ENCODE measurements at regions not wholly inside any gene's neighbourhood (a gene's known extent, or its start where the extent isn't known, plus 50 kb on each side); places are given as distances from the start of the nearest gene placed in this dataset.

DNA sequence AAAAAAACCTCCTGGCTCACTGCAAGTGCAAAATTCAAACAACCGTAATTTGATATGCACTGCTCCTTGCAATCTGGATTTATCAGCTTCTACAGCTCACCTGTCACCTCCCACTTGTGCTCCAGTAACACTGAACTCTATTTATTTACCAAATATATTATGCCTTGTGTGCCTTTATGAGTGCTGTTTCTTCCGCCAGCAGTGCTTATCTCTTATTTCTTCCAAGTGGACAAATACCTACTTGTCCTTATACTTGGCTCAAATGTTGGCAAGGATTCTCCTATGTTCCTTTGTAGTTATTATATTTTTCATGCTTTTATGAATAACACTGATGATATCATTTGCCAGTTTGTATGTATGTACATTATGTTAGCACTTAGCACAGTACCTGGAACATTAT is 145.7 kb upstream of the ARRDC3 start:
- BruUV-seq (replicated peaks) = no TSS peak
- FAIRE-seq (no peak), ATAC-seq (no peak), DNase-seq (ENCODE audit: low read depth, low spot score) (no peak)
- intact Hi-C loops (cut with micrococcal nuclease; ENCODE audit: unreplicated experiment) (no loop called here), in situ Hi-C loops (cut with MboI) (no loop called here)
- Histone ChIP-seq H3K36me3 (ENCODE audit: control insufficient read depth in 2 of 2, insufficient read depth in 2 of 2, low read length in 1 of 2) (no peaks in the 10 kb centered on the region), H3K4me1 (ENCODE audit: control insufficient read depth, insufficient read depth, low read length) (no peaks in the 10 kb centered on the region), H3K79me2 (ENCODE audit: control insufficient read depth, insufficient read depth, low read length) (no peaks in the 10 kb centered on the region), H3K9me3 (replicated peaks; ENCODE audit: control insufficient read depth, insufficient read depth, low read length) (no peaks in the 10 kb centered on the region), H3K4me2 (ENCODE audit: control insufficient read depth, insufficient read depth) (no peak overlapping the region), H3K9ac (ENCODE audit: control insufficient read depth, insufficient read depth, low read length) (no peak overlapping the region), H4K20me1 (ENCODE audit: control insufficient read depth, insufficient read depth) (no peaks in the 10 kb centered on the region), H3K27me3 (replicated peaks in 1 of 2; ENCODE audit: control insufficient read depth in 2 of 2, insufficient read depth in 2 of 2, low read length in 1 of 2) (no peaks in the 10 kb centered on the region), H2AFZ (ENCODE audit: control insufficient read depth, low read depth, low read length) (no peak overlapping the region), H3K4me3 (no peak overlapping the region), H3K27ac (ENCODE audit: control insufficient read depth, insufficient read depth) (no peak overlapping the region)
- CTCF ChIA-PET = no interaction called here
- no peak for TF ChIP-seq MTA2 (IDR thresholded peaks at IDR 0.05; ENCODE audit: low read depth)
- TF ChIP-seq ZNF207 (IDR thresholded peaks at IDR 0.05; ENCODE audit: borderline replicate concordance) = no peak
- no peak for TF ChIP-seq DPF2 (IDR thresholded peaks at IDR 0.05)
- no peak for TF ChIP-seq YBX1 (IDR thresholded peaks at IDR 0.05)
- TF ChIP-seq, protein P1, sequence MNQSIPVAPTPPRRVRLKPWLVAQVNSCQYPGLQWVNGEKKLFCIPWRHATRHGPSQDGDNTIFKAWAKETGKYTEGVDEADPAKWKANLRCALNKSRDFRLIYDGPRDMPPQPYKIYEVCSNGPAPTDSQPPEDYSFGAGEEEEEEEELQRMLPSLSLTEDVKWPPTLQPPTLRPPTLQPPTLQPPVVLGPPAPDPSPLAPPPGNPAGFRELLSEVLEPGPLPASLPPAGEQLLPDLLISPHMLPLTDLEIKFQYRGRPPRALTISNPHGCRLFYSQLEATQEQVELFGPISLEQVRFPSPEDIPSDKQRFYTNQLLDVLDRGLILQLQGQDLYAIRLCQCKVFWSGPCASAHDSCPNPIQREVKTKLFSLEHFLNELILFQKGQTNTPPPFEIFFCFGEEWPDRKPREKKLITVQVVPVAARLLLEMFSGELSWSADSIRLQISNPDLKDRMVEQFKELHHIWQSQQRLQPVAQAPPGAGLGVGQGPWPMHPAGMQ (IDR thresholded peaks at IDR 0.05; ENCODE audit: borderline replicate concordance) = no peak
- no peak for TF ChIP-seq RAD51 (IDR thresholded peaks at IDR 0.05)
- no peak for TF ChIP-seq MTA3 (IDR thresholded peaks at IDR 0.05; ENCODE audit: borderline replicate concordance, low read length)
- TF ChIP-seq, protein P2, sequence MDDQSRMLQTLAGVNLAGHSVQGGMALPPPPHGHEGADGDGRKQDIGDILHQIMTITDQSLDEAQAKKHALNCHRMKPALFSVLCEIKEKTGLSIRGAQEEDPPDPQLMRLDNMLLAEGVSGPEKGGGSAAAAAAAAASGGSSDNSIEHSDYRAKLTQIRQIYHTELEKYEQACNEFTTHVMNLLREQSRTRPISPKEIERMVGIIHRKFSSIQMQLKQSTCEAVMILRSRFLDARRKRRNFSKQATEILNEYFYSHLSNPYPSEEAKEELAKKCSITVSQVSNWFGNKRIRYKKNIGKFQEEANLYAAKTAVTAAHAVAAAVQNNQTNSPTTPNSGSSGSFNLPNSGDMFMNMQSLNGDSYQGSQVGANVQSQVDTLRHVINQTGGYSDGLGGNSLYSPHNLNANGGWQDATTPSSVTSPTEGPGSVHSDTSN (IDR thresholded peaks at IDR 0.05; ENCODE audit: insufficient replicate concordance, low read depth, low read length) = no peak
- no peak for TF ChIP-seq ATF7 (IDR thresholded peaks at IDR 0.05; ENCODE audit: low read depth)
- TF ChIP-seq SIX5 (IDR thresholded peaks at IDR 0.05; ENCODE audit: low read depth, low read length, severe bottlenecking) = no peak
- no peak for TF ChIP-seq CHD4 (IDR thresholded peaks at IDR 0.05)
- TF ChIP-seq, protein P3, sequence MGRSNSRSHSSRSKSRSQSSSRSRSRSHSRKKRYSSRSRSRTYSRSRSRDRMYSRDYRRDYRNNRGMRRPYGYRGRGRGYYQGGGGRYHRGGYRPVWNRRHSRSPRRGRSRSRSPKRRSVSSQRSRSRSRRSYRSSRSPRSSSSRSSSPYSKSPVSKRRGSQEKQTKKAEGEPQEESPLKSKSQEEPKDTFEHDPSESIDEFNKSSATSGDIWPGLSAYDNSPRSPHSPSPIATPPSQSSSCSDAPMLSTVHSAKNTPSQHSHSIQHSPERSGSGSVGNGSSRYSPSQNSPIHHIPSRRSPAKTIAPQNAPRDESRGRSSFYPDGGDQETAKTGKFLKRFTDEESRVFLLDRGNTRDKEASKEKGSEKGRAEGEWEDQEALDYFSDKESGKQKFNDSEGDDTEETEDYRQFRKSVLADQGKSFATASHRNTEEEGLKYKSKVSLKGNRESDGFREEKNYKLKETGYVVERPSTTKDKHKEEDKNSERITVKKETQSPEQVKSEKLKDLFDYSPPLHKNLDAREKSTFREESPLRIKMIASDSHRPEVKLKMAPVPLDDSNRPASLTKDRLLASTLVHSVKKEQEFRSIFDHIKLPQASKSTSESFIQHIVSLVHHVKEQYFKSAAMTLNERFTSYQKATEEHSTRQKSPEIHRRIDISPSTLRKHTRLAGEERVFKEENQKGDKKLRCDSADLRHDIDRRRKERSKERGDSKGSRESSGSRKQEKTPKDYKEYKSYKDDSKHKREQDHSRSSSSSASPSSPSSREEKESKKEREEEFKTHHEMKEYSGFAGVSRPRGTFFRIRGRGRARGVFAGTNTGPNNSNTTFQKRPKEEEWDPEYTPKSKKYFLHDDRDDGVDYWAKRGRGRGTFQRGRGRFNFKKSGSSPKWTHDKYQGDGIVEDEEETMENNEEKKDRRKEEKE (IDR thresholded peaks at IDR 0.05) = no peak
- TF ChIP-seq, protein P4, sequence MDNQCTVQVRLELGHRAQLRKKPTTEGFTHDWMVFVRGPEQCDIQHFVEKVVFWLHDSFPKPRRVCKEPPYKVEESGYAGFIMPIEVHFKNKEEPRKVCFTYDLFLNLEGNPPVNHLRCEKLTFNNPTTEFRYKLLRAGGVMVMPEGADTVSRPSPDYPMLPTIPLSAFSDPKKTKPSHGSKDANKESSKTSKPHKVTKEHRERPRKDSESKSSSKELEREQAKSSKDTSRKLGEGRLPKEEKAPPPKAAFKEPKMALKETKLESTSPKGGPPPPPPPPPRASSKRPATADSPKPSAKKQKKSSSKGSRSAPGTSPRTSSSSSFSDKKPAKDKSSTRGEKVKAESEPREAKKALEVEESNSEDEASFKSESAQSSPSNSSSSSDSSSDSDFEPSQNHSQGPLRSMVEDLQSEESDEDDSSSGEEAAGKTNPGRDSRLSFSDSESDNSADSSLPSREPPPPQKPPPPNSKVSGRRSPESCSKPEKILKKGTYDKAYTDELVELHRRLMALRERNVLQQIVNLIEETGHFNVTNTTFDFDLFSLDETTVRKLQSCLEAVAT (IDR thresholded peaks at IDR 0.05) = no peak
- TF ChIP-seq, protein P5, sequence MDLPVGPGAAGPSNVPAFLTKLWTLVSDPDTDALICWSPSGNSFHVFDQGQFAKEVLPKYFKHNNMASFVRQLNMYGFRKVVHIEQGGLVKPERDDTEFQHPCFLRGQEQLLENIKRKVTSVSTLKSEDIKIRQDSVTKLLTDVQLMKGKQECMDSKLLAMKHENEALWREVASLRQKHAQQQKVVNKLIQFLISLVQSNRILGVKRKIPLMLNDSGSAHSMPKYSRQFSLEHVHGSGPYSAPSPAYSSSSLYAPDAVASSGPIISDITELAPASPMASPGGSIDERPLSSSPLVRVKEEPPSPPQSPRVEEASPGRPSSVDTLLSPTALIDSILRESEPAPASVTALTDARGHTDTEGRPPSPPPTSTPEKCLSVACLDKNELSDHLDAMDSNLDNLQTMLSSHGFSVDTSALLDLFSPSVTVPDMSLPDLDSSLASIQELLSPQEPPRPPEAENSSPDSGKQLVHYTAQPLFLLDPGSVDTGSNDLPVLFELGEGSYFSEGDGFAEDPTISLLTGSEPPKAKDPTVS (IDR thresholded peaks at IDR 0.05; ENCODE audit: low read depth, low read length) = no peak
- TF ChIP-seq PAX8 (IDR thresholded peaks at IDR 0.05) = no peak
- no peak for TF ChIP-seq ZZZ3 (IDR thresholded peaks at IDR 0.05; ENCODE audit: control insufficient read depth, insufficient read length, low read depth)
- TF ChIP-seq RB1 (IDR thresholded peaks at IDR 0.05; ENCODE audit: borderline replicate concordance) = no peak
- TF ChIP-seq SMARCA5 (IDR thresholded peaks at IDR 0.05) = no peak
- POLR2A ChIA-PET = no interaction called here
- RAD21 ChIA-PET (ENCODE audit: unreplicated experiment) = no interaction called here
- 64% methylated on average over 2 of the region's 2 CpGs for WGBS (ENCODE audit: insufficient coverage, insufficient replicate concordance, low lambda C conversion rate, missing lambda C conversion rate)
- SMC1A ChIA-PET (ENCODE audit: uncharacterized antibody, unreplicated experiment) = no interaction called here

All from GM12878 (cell line).